ENCODE measurements at regions not wholly inside any gene's neighbourhood (a gene's known extent, or its start where the extent isn't known, plus 50 kb on each side); places are given as distances from the start of the nearest gene placed in this dataset.
A peak's percentile ranks its signal among the peaks of the same experiment; 100 is the strongest.

- Mint-ChIP-seq H3K9me3 (peaks cover 5% of the 10 kb centered on the region), H3K4me3 (no peak overlapping the region), H3K27me3 (ENCODE audit: low read depth) (no peaks in the 10 kb centered on the region), H3K4me1 (no peaks in the 10 kb centered on the region), H3K27ac (no peak overlapping the region), H3K36me3 (ENCODE audit: low read depth) (no peaks in the 10 kb centered on the region)
- TF ChIP-seq CTCF (IDR thresholded peaks at IDR 0.05; ENCODE audit: unreplicated experiment in 3 of 3), result no peak
These were observed 431.5 kb downstream of the LMO4 start for GRCh38 chr1:87760155-87760554.

GRCh38 chr1:87760654-87761053 lies 432.0 kb downstream of the LMO4 start:
- Mint-ChIP-seq H3K4me3 (no peak overlapping the region), H3K27me3 (ENCODE audit: low read depth) (no peaks in the 10 kb centered on the region), H3K4me1 (no peaks in the 10 kb centered on the region), H3K36me3 (ENCODE audit: low read depth) (no peaks in the 10 kb centered on the region), H3K27ac (no peak overlapping the region), H3K9me3 (peaks cover 5% of the 10 kb centered on the region)
- no peak for TF ChIP-seq CTCF (IDR thresholded peaks at IDR 0.05; ENCODE audit: unreplicated experiment in 3 of 3)

GRCh38 chr1:87763483-87763882 lies 434.8 kb downstream of the LMO4 start:
- Mint-ChIP-seq H3K4me3 (no peak overlapping the region), H3K36me3 (ENCODE audit: low read depth) (no peaks in the 10 kb centered on the region), H3K9me3 (peaks cover 5% of the 10 kb centered on the region), H3K27ac (no peak overlapping the region), H3K27me3 (ENCODE audit: low read depth) (no peaks in the 10 kb centered on the region), H3K4me1 (no peaks in the 10 kb centered on the region)
- TF ChIP-seq CTCF (IDR thresholded peaks at IDR 0.05; ENCODE audit: unreplicated experiment in 3 of 3), result no peak

- no peaks in the 10 kb centered on the region for H3K4me1 Mint-ChIP-seq
- H3K36me3 Mint-ChIP-seq (ENCODE audit: low read depth), result no peaks in the 10 kb centered on the region
These were observed 436.5 kb downstream of the LMO4 start for GRCh38 chr1:87765057-87765680.

GRCh38 chr1:87765681-87766070 lies 437.0 kb downstream of the LMO4 start:
- no peaks in the 10 kb centered on the region for H3K36me3 Mint-ChIP-seq (ENCODE audit: low read depth)
- H3K9me3 Mint-ChIP-seq, result peaks cover 15% of the 10 kb centered on the region
- peak overlapping the region in 1 of 3 experiments; percentile 37 for H3K27ac Mint-ChIP-seq
- H3K4me3 Mint-ChIP-seq, result no peak overlapping the region
- TF ChIP-seq CTCF (IDR thresholded peaks at IDR 0.05; ENCODE audit: unreplicated experiment in 3 of 3), result no peak
- no peaks in the 10 kb centered on the region for H3K4me1 Mint-ChIP-seq
- H3K27me3 Mint-ChIP-seq (ENCODE audit: low read depth), result no peaks in the 10 kb centered on the region

More at GRCh38 chr1:87765057-87765680, 436.5 kb downstream of the LMO4 start:
- peak overlapping the region in 1 of 3 experiments; percentile 37 for H3K27ac Mint-ChIP-seq
- H3K27me3 Mint-ChIP-seq (ENCODE audit: low read depth), result no peaks in the 10 kb centered on the region
- H3K9me3 Mint-ChIP-seq, result peaks cover 13% of the 10 kb centered on the region
- no peak overlapping the region for H3K4me3 Mint-ChIP-seq
- TF ChIP-seq CTCF (IDR thresholded peaks at IDR 0.05; ENCODE audit: unreplicated experiment in 3 of 3), result no peak

GRCh38 chr1:87766737-87767136 lies 438.1 kb downstream of the LMO4 start:
- peaks cover 15% of the 10 kb centered on the region for H3K9me3 Mint-ChIP-seq

More at GRCh38 chr1:87766737-87767136, 438.1 kb downstream of the LMO4 start:
- H3K27ac Mint-ChIP-seq, result no peak overlapping the region
- no peak overlapping the region for H3K4me3 Mint-ChIP-seq
- no peak for TF ChIP-seq CTCF (IDR thresholded peaks at IDR 0.05; ENCODE audit: unreplicated experiment in 3 of 3)
- no peaks in the 10 kb centered on the region for H3K27me3 Mint-ChIP-seq (ENCODE audit: low read depth)
- H3K4me1 Mint-ChIP-seq, result no peaks in the 10 kb centered on the region
- H3K36me3 Mint-ChIP-seq (ENCODE audit: low read depth), result no peaks in the 10 kb centered on the region

All from nephron (organoid).